ENCODE measurements at regions not wholly inside any gene's neighbourhood (a gene's known extent, or its start where the extent isn't known, plus 50 kb on each side); places are given as distances from the start of the nearest gene placed in this dataset.

DNA sequence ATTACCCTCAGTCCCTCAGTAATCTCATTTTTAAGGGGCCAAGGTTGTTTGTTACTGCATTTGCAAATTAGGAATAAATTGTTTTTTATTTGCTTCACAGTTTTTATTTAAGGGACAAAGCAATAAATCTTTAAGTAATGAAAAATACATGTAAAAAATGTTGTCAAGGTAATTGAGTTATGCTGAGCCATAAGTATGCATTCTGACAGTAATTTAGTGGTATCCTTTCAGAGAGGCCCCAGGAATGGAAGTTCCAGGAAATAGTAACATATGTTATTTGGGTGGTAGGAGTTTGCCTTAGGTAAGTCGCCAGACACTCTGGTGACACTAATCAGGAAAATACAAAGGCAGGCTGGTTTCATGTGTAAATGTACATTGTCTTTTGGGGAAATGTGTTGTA lies 1787.9 kb upstream of the WWC1 start:
- Mint-ChIP-seq H3K27me3 (no peaks in the 10 kb centered on the region), H3K27ac (no peak overlapping the region), H3K4me1 (no peaks in the 10 kb centered on the region), H3K36me3 (ENCODE audit: low read depth) (no peaks in the 10 kb centered on the region), H3K4me3 (no peak overlapping the region), H3K9me3 (ENCODE audit: low read depth) (peaks cover 20% of the 10 kb centered on the region)
- ChIA-PET POLR2A (no interaction called here), CTCF (no interaction called here)
- intact Hi-C loops (cut with DNase I, micrococcal nuclease), result no loop called here
- DNase-seq (no peak), ATAC-seq (no peak)

DNA sequence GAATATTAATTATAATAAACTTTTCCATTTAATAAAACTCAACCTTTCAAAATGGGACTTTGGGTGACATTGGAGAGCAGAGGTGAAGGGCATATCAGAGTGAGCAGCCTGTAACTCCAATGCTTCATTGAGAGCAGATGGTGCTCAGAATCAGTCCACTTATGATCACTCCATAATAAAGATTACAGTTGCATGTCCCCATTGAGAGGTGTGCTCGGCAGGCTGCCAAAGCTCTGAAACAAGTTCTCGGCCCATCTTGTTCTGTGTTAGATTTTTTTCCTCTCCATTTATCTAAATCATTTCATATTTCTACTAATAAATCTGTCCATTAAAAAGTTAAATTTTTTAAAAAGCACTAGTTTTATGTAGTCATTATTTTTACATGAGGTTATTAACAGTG lies 1786.4 kb upstream of the WWC1 start:
- Mint-ChIP-seq H3K36me3 (ENCODE audit: low read depth) (no peaks in the 10 kb centered on the region), H3K4me1 (no peaks in the 10 kb centered on the region), H3K4me3 (no peak overlapping the region), H3K27me3 (no peaks in the 10 kb centered on the region), H3K27ac (no peak overlapping the region), H3K9me3 (ENCODE audit: low read depth) (peaks cover 22% of the 10 kb centered on the region)
- no peak for ATAC-seq
- POLR2A ChIA-PET, result no interaction called here
- CTCF ChIA-PET, result no interaction called here
- intact Hi-C loops (cut with DNase I, micrococcal nuclease), result no loop called here
- no peak for DNase-seq

DNA sequence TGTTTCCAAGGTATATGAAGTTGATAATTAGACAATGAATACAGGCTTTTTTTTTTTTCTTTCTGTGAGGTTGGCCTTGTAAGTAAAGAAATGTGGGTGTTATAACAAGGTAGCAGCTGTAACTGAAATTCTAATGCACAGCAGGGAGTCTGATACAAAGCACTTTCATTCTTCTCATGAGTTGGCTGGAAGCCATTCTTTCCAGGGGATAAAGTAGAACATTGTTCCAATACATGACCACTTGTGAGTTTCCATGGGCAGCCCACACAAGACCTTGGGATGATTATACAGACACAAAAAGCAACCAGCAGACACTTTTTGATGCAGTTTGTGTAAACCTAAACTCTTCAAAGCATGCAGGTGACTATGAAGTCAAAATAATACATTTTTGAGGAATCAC lies 1785.9 kb upstream of the WWC1 start:
- Mint-ChIP-seq H3K27me3 (no peaks in the 10 kb centered on the region), H3K4me1 (no peaks in the 10 kb centered on the region), H3K4me3 (no peak overlapping the region), H3K9me3 (ENCODE audit: low read depth) (peaks cover 20% of the 10 kb centered on the region), H3K36me3 (ENCODE audit: low read depth) (no peaks in the 10 kb centered on the region), H3K27ac (no peak overlapping the region)
- ChIA-PET CTCF (no interaction called here), POLR2A (no interaction called here)
- intact Hi-C loops (cut with DNase I, micrococcal nuclease), result no loop called here
- DNase-seq (no peak), ATAC-seq (no peak)

DNA sequence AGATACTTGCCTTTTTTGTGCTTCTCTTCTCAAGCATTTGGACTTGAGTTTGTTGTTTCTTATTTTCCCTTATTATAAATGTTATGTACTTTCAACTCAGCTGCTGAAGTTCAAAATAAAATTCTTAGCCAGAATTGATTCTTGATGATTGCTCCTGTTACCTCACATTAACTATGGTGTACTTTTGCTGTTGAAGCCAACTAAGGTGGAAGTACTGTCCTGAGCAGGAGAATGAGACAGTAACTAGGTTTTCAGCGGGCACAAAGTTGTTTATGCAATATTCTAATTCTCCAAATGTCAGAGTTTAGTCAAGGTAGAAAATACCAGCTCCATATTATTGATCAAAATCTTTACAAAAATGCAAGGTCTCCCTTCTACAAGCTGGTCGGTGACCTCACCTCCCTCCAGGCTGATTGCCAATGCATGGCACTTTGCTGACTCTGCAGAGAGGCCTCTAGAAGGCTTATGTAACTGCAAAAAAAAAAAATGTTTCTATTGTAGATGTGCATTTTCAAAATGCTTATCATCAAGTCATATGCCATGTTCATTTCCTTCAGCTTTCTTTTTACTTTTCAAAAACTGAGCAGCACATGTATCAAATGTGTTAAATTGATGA lies 1783.5 kb upstream of the WWC1 start:
- DNase-seq, result no peak
- H3K4me3 Mint-ChIP-seq, result no peak overlapping the region
- H3K9me3 Mint-ChIP-seq (ENCODE audit: low read depth), result peaks cover 18% of the 10 kb centered on the region
- CTCF ChIA-PET, result no interaction called here
- intact Hi-C loops (cut with DNase I, micrococcal nuclease), result no loop called here
- POLR2A ChIA-PET, result no interaction called here
- H3K4me1 Mint-ChIP-seq, result no peaks in the 10 kb centered on the region
- no peaks in the 10 kb centered on the region for H3K27me3 Mint-ChIP-seq
- no peak for ATAC-seq
- H3K27ac Mint-ChIP-seq, result no peak overlapping the region
- H3K36me3 Mint-ChIP-seq (ENCODE audit: low read depth), result no peaks in the 10 kb centered on the region

DNA sequence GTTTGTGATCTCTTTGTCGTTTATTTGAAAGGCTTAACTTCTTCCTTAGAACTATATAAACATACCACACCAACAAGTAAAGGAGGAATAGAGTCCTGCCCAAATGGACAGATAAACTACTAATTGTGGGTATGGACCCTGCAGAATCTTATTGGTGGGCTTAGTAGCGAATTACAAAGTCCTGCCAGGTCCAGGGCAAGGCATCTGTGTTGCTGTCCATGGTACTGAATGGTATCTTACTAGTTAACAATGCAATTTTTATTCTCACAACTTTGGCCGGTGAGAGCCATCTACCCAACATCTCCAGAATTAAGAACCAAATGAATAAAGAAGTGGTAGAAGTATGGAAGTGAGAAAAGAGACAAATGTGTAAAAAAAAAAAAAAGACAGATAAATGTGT lies 1782.4 kb upstream of the WWC1 start:
- no peak overlapping the region for H3K27ac Mint-ChIP-seq
- no peaks in the 10 kb centered on the region for H3K4me1 Mint-ChIP-seq
- CTCF ChIA-PET, result no interaction called here
- DNase-seq (no peak), ATAC-seq (no peak)
- H3K27me3 Mint-ChIP-seq, result no peaks in the 10 kb centered on the region
- H3K36me3 Mint-ChIP-seq (ENCODE audit: low read depth), result no peaks in the 10 kb centered on the region
- POLR2A ChIA-PET, result no interaction called here
- peaks cover 19% of the 10 kb centered on the region for H3K9me3 Mint-ChIP-seq (ENCODE audit: low read depth)
- intact Hi-C loops (cut with DNase I, micrococcal nuclease), result no loop called here
- no peak overlapping the region for H3K4me3 Mint-ChIP-seq

DNA sequence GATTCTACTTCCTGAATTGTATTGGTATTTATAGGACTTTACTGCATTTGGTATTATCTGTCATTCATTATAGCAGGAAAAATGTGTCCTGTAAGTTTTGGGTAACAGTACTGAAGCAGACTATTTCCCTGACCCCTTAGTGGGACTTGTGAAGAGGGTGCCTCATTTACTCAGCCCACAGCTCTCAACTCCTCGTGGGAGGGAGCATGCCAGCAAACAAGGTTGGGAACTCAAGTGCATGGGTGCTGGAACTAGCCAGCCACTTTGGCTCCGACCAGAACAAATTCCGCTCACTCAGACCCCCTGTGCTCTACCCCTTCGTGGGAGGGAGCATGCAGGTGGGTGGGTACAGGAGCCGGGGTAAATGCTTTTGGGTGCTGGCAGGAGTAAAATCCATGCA lies 1773.5 kb upstream of the WWC1 start:
- ATAC-seq (no peak), DNase-seq (no peak)
- intact Hi-C loops (cut with DNase I, micrococcal nuclease), result no loop called here
- no peak overlapping the region for H3K4me3 Mint-ChIP-seq
- H3K27me3 Mint-ChIP-seq, result no peaks in the 10 kb centered on the region
- no peaks in the 10 kb centered on the region for H3K36me3 Mint-ChIP-seq (ENCODE audit: low read depth)
- H3K27ac Mint-ChIP-seq, result no peak overlapping the region
- CTCF ChIA-PET, result no interaction called here
- peaks cover 11% of the 10 kb centered on the region for H3K9me3 Mint-ChIP-seq (ENCODE audit: low read depth)
- H3K4me1 Mint-ChIP-seq, result no peaks in the 10 kb centered on the region
- POLR2A ChIA-PET, result no interaction called here

DNA sequence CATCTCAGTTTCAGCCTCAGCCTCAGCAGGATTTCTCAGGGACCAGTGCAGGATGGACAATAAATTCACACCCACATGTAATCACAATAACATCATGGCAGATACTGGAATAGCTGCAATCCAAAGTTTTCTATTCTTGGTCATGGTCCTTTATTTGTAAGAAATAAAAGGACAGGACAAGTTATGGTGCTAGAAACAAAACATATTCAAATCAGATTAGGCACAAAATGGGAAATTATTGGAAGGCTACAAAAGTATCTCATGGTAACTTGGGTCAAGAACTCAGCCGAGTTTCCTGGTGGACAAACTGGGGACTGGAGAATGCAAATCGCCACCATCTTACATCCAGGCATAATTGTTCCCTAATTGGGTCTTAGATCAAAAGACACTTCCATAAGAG lies 1768.2 kb upstream of the WWC1 start:
- POLR2A ChIA-PET, result no interaction called here
- H3K4me3 Mint-ChIP-seq, result no peak overlapping the region
- ATAC-seq, result no peak

DNA sequence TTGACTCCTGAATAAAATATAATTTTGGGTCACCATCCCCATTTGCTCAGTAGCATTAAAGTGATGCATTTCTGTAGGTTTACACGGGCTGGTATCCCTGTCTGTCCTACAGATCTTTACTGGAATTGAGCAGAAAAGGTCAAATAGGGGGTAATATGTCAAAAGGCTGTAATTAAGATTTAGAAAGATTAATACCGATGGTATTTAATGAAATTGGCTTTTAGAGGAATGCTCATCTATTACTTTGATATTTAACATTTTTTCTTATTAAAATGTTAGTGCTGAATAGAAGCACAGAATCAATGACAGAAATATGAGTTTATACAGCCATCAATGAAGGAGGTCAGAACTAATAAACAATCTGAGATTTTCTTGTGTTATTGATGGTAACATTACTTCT lies 1762.2 kb upstream of the WWC1 start:
- H3K27me3 Mint-ChIP-seq, result no peaks in the 10 kb centered on the region
- no peaks in the 10 kb centered on the region for H3K36me3 Mint-ChIP-seq (ENCODE audit: low read depth)
- H3K4me3 Mint-ChIP-seq, result no peak overlapping the region
- ATAC-seq (no peak), DNase-seq (no peak)
- H3K4me1 Mint-ChIP-seq, result no peaks in the 10 kb centered on the region
- intact Hi-C loops (cut with DNase I, micrococcal nuclease), result no loop called here
- POLR2A ChIA-PET, result no interaction called here
- H3K9me3 Mint-ChIP-seq (ENCODE audit: low read depth), result peaks cover 10% of the 10 kb centered on the region
- CTCF ChIA-PET, result no interaction called here
- H3K27ac Mint-ChIP-seq, result no peak overlapping the region

More for the DNA sequence above, 1768.2 kb upstream of the WWC1 start:
- peaks cover 17% of the 10 kb centered on the region for H3K9me3 Mint-ChIP-seq (ENCODE audit: low read depth)
- CTCF ChIA-PET, result no interaction called here
- DNase-seq, result no peak
- H3K27ac Mint-ChIP-seq, result no peak overlapping the region
- no peaks in the 10 kb centered on the region for H3K36me3 Mint-ChIP-seq (ENCODE audit: low read depth)
- intact Hi-C loops (cut with DNase I, micrococcal nuclease), result no loop called here
- no peaks in the 10 kb centered on the region for H3K27me3 Mint-ChIP-seq
- H3K4me1 Mint-ChIP-seq, result no peaks in the 10 kb centered on the region

DNA sequence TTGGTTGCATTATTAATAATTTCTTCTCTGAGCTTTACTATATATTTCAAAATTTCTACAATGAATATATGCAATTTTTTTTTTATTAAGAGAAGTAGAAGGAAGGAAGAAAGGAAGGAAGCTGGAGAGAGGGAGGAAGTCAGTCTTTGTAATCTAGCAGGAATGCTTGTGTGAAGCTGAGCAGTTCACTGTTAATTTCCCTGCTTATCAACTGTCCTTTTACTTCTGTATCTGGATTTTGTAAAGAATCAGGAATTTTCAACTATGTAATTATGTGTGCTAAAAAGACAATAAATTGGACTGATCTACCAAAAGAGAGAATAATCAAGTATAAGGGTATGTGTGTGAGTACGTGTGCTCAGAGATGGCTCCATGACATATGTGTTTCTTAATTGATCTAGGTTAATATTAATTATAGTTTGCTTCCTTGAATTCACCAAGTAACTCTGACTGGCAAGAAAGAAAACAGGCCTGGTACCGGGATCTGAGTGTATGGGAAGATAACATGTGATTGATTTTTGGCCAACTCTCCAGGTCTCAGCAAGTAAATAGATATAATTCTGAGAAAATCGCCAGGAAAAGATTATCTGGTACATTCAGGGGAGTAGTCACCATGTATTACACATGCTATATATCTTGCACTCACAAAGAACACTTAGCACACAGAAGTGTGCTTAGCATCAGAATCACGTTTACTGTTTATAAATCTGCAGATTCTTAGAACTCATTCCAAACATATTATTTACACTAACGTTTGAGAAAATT lies 1758.8 kb upstream of the WWC1 start:
- ATAC-seq (no peak), DNase-seq (no peak)
- POLR2A ChIA-PET, result no interaction called here
- Mint-ChIP-seq H3K36me3 (ENCODE audit: low read depth) (no peaks in the 10 kb centered on the region), H3K9me3 (ENCODE audit: low read depth) (peaks cover 5% of the 10 kb centered on the region), H3K4me1 (no peaks in the 10 kb centered on the region), H3K4me3 (no peak overlapping the region), H3K27me3 (no peaks in the 10 kb centered on the region), H3K27ac (no peak overlapping the region)
- CTCF ChIA-PET, result interaction anchor here (0.6 kb wide), 1 partner anchor 16 kb away, joined by 5 read pairs; no protein-coding TSS in a partner anchor
- intact Hi-C loops (cut with DNase I, micrococcal nuclease), result no loop called here

DNA sequence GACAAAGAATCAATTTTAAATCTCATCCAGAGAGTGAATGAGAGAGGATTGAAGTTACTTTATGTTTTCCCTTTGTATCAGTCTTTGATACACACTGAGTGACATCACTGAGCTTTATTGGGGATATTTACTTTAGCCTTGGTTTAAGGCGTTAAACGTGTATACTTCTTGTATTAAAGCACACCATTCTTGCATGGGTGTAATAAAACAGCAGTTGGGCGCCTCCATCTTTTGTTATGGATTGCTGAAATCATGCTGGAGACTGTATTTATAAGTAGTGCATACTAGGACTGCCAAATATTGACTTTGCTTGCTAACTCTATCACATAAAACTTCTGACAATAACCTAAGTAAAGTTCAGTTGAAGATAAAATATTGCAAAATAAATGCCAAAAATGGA lies 1755.8 kb upstream of the WWC1 start:
- CTCF ChIA-PET, result no interaction called here
- H3K9me3 Mint-ChIP-seq (ENCODE audit: low read depth), result peaks cover 5% of the 10 kb centered on the region
- POLR2A ChIA-PET, result no interaction called here
- no peaks in the 10 kb centered on the region for H3K4me1 Mint-ChIP-seq
- ATAC-seq (no peak), DNase-seq (no peak)
- intact Hi-C loops (cut with DNase I, micrococcal nuclease), result no loop called here
- no peak overlapping the region for H3K27ac Mint-ChIP-seq
- no peaks in the 10 kb centered on the region for H3K27me3 Mint-ChIP-seq
- no peak overlapping the region for H3K4me3 Mint-ChIP-seq
- H3K36me3 Mint-ChIP-seq (ENCODE audit: low read depth), result no peaks in the 10 kb centered on the region

DNA sequence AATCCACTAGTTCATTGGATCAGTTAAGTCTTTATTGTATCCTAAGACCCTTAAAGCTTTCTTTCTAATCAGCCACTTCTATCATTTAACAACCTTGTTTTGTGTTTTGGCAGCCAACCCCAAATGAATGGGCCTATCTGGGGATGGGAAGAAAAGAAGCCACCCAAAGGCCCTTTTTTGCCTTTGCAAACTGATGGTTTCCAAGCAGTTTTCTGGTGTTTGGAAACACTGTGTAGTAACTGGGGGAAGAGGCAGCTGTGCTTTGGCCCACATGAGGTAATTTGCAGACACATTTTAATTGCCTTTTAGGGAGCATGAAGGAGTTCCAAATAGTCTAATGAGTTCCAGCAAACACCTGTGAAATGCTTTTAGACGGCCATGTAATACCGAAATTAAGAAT lies 1751.3 kb upstream of the WWC1 start:
- Mint-ChIP-seq H3K27me3 (no peaks in the 10 kb centered on the region), H3K4me3 (no peak overlapping the region), H3K36me3 (ENCODE audit: low read depth) (no peaks in the 10 kb centered on the region), H3K9me3 (ENCODE audit: low read depth) (peaks cover 7% of the 10 kb centered on the region), H3K27ac (no peak overlapping the region), H3K4me1 (no peaks in the 10 kb centered on the region)
- no peak for DNase-seq
- POLR2A ChIA-PET, result no interaction called here
- no peak for ATAC-seq
- intact Hi-C loops (cut with DNase I, micrococcal nuclease), result no loop called here
- CTCF ChIA-PET, result no interaction called here

DNA sequence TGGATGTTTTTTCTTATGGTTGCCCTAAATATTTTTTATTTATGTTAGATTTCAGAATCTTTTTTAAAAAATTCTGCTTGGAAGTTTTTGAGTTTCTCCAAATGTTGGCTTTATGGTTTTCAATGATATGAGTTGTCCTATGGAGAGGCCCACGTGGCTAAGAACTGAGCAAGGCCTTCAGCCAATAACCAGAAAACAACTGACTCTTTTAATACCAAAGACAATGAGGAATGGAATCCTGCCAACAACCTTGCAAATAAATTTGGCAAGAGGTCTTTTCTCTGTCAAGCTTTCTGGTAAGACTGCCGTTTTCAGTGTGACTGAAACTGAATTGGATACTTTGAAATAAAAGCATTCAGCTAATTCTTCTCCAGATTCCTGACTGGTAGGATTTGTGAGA lies 1740.1 kb upstream of the WWC1 start:
- no peak overlapping the region for H3K27ac Mint-ChIP-seq
- no peaks in the 10 kb centered on the region for H3K27me3 Mint-ChIP-seq
- H3K4me3 Mint-ChIP-seq, result no peak overlapping the region
- H3K9me3 Mint-ChIP-seq (ENCODE audit: low read depth), result peaks cover 12% of the 10 kb centered on the region
- intact Hi-C loops (cut with DNase I, micrococcal nuclease), result no loop called here
- ATAC-seq, result no peak
- H3K36me3 Mint-ChIP-seq (ENCODE audit: low read depth), result no peaks in the 10 kb centered on the region
- no peaks in the 10 kb centered on the region for H3K4me1 Mint-ChIP-seq
- no peak for DNase-seq
- ChIA-PET POLR2A (no interaction called here), CTCF (interaction anchor here (0.6 kb wide), 1 partner anchor 352 kb away, joined by 3 read pairs; no protein-coding TSS in a partner anchor)
